B cell (primary cell): ENCODE measurements at regions not wholly inside any gene's neighbourhood (a gene's known extent, or its start where the extent isn't known, plus 50 kb on each side); places are given as distances from the start of the nearest gene placed in this dataset.

Experiments used
- ATAC-seq: fragments of 200-7000 bp; cut with Tn5 transposase; one replicate; pipeline ENCODE4 v1.10.0; 2021; ENCODE audit warnings: low read depth, mild to moderate bottlenecking, moderate number of reproducible peaks, moderate library complexity
- CTCF ChIA-PET: fragments of 350-600 bp; sonication (Branson Sonifier 250); formaldehyde crosslinking; loops from one replicate; lab custom pipeline; 2021; ENCODE audit warnings: antibody characterized with exemption, inconsistent platforms; lab: Charles Lee
- POLR2A ChIA-PET: fragments of 350-600 bp; sonication (Branson Sonifier 250); formaldehyde crosslinking; loops from one replicate; lab custom pipeline; 2021; ENCODE audit warnings: antibody characterized with exemption; lab: Charles Lee
- DNase-seq: peaks from one replicate; pipeline ENCODE4 v3.0.0; 2013
- H2AFZ ChIP-seq: 2 replicates; pipeline ENCODE4 v1.6.1; 2012; ENCODE audit warnings: mild to moderate bottlenecking, low read depth, low read length; ENCODE audit not compliant: insufficient read depth, poor library complexity, severe bottlenecking
- H3K27ac ChIP-seq, 2 donors: 1 replicate in 1 of 2; 2 replicates in 1 of 2; pipeline ENCODE4 v1.5.1; 2012 to 2013; ENCODE audit warnings: low read length in 2 of 2, mild to moderate bottlenecking in 2 of 2, moderate library complexity in 1 of 2
- H3K27me3 ChIP-seq, 4 experiments: fragments of 200-600 bp in 1 of 4; sonication (generic) in 1 of 4; replicated peaks in 1 of 4; 1 replicate in 2 of 4; 2 replicates in 2 of 4; pipeline versions ENCODE4 v1.6.1 to v1.7.0; 2013 to 2016; ENCODE audit warnings: low read length in 3 of 4, mild to moderate bottlenecking in 2 of 4, mixed read lengths in 1 of 4, moderate library complexity in 1 of 4; ENCODE audit not compliant: insufficient read depth in 4 of 4, control insufficient read depth in 3 of 4; ENCODE audit errors: control extremely low read depth in 1 of 4
- H3K36me3 ChIP-seq, 2 experiments: replicated peaks in 1 of 2; 1 replicate in 1 of 2; 2 replicates in 1 of 2; pipeline versions ENCODE4 v1.6.1 to v1.7.1; 2013; ENCODE audit warnings: low read length in 1 of 2; ENCODE audit not compliant: insufficient read depth in 2 of 2, control insufficient read depth in 1 of 2; ENCODE audit errors: control extremely low read depth in 1 of 2, extremely low read depth in 1 of 2
- H3K4me1 ChIP-seq, 2 donors: fragments of 200-600 bp in 1 of 2; sonication (generic) in 1 of 2; 1 replicate in 1 of 2; 2 replicates in 1 of 2; pipeline versions ENCODE4 v1.5.1 to v1.6.1; 2013 to 2017; ENCODE audit warnings: low read length in 2 of 2; ENCODE audit not compliant: control insufficient read depth in 2 of 2, insufficient read depth in 2 of 2
- H3K4me2 ChIP-seq: replicated peaks from 2 replicates; pipeline ENCODE3; 2012; ENCODE audit warnings: mild to moderate bottlenecking, low read depth, low read length; ENCODE audit not compliant: poor library complexity, severe bottlenecking
- H3K4me3 ChIP-seq, 5 experiments: fragments of 200-600 bp in 1 of 5; sonication (generic) in 1 of 5; 1 replicate in 3 of 5; 2 replicates in 2 of 5; pipeline versions ENCODE4 v1.5.1 to v1.7.0; 2011 to 2016; ENCODE audit warnings: low read length in 4 of 5, mild to moderate bottlenecking in 4 of 5, low read depth in 2 of 5, control low read depth in 1 of 5, moderate library complexity in 1 of 5; ENCODE audit not compliant: insufficient read depth in 1 of 5; ENCODE audit errors: control extremely low read depth in 1 of 5, extremely low read depth in 1 of 5
- H3K79me2 ChIP-seq: fragments of 200-600 bp; sonication (generic); one replicate; pipeline ENCODE4 v1.6.0; 2016; ENCODE audit warnings: low read length; ENCODE audit not compliant: control insufficient read depth, insufficient read depth
- H3K9ac ChIP-seq: fragments of 200-600 bp; sonication (generic); 2 replicates; pipeline ENCODE4 v1.6.1; 2017; ENCODE audit warnings: mild to moderate bottlenecking, low read length, moderate library complexity
- H3K9me3 ChIP-seq, 3 donors: one replicate each; pipeline versions ENCODE4 v1.6.1 to v1.7.1; 2013; ENCODE audit warnings: low read length in 2 of 3; ENCODE audit not compliant: control insufficient read depth in 2 of 3, insufficient read depth in 1 of 3; ENCODE audit errors: control extremely low read depth in 1 of 3
- H4K20me1 ChIP-seq: 2 replicates; pipeline ENCODE4 v1.6.0; 2012; ENCODE audit warnings: mild to moderate bottlenecking, low read length; ENCODE audit not compliant: insufficient read depth, control insufficient read depth, poor library complexity, severe bottlenecking
- H3K27ac Mint-ChIP-seq: one replicate; pipeline ENCODE4 v1.8.0; 2021; ENCODE audit warnings: mixed read lengths
- H3K27me3 Mint-ChIP-seq: one replicate; pipeline ENCODE4 v1.8.0; 2021; ENCODE audit warnings: mixed read lengths
- H3K4me1 Mint-ChIP-seq: one replicate; pipeline ENCODE4 v1.8.0; 2021; ENCODE audit warnings: mixed read lengths
- H3K4me3 Mint-ChIP-seq: one replicate; pipeline ENCODE4 v1.8.0; 2021; ENCODE audit warnings: mixed read lengths
- H3K9me3 Mint-ChIP-seq: one replicate; pipeline ENCODE4 v1.8.0; 2022; ENCODE audit warnings: mixed read lengths; ENCODE audit not compliant: insufficient read depth
- CTCF ChIP-seq: fragments of 200-600 bp; IDR thresholded peaks from one replicate; pipeline ENCODE4 v1.8.0; 2022; ENCODE audit warnings: antibody characterized with exemption, mild to moderate bottlenecking
- EZH2 ChIP-seq: IDR thresholded peaks from 2 replicates; pipeline ENCODE4 v1.6.1; 2012; ENCODE audit warnings: borderline replicate concordance, low read depth, mild to moderate bottlenecking, moderate library complexity, low read length; ENCODE audit not compliant: insufficient read depth, poor library complexity, severe bottlenecking
- WGBS: methylation state at CpG from one replicate; pipeline ENCODE4 v1.1.5; 2013; ENCODE audit warnings: missing lambda C conversion rate; ENCODE audit not compliant: insufficient coverage; 5-methylcytosine and 5-hydroxymethylcytosine counted together
- intact Hi-C: fragments of 100-400 bp; cut with micrococcal nuclease; formaldehyde crosslinking; loops from one replicate; pipeline ENCODE4 v1.10.0; 2022

- Histone ChIP-seq H4K20me1 (no peaks in the 10 kb centered on the region), H3K9ac (no peak overlapping the region), H3K4me1 (no peaks in the 10 kb centered on the region), H2AFZ (no peak overlapping the region), H3K27ac (no peak overlapping the region), H3K36me3 (no peaks in the 10 kb centered on the region), H3K79me2 (no peaks in the 10 kb centered on the region), H3K4me2 (no peak overlapping the region), H3K4me3 (no peak overlapping the region), H3K27me3 (no peaks in the 10 kb centered on the region), H3K9me3 (peaks cover 0 to 1% (median 0%) of the 10 kb centered on the region in 3 donors)
- Mint-ChIP-seq H3K27ac (no peak overlapping the region), H3K4me1 (no peaks in the 10 kb centered on the region), H3K9me3 (no peaks in the 10 kb centered on the region), H3K4me3 (no peak overlapping the region), H3K27me3 (no peaks in the 10 kb centered on the region)
- no peak for DNase-seq
- intact Hi-C loops, result no loop called here
- CTCF ChIA-PET, result no interaction called here
- no peak for TF ChIP-seq CTCF
- no peak for TF ChIP-seq EZH2
- no peak for ATAC-seq
- POLR2A ChIA-PET, result no interaction called here
- no CpG with 5 or more reads among the region's 1 CpG for WGBS
Measured at GRCh38 chr11:116294630-116295029, 478.2 kb downstream of the BUD13 start.

- Mint-ChIP-seq H3K4me3 (no peak overlapping the region), H3K27me3 (no peaks in the 10 kb centered on the region), H3K27ac (no peak overlapping the region), H3K4me1 (no peaks in the 10 kb centered on the region), H3K9me3 (no peaks in the 10 kb centered on the region)
- TF ChIP-seq CTCF (no peak), EZH2 (no peak)
- ATAC-seq (no peak), DNase-seq (no peak)
- H3K27ac ChIP-seq, result no peak overlapping the region
- peaks cover 0 to 3% (median 0%) of the 10 kb centered on the region in 4 experiments for H3K27me3 ChIP-seq
- CTCF ChIA-PET, result no interaction called here
- POLR2A ChIA-PET, result no interaction called here
- H3K36me3 ChIP-seq, result no peaks in the 10 kb centered on the region
- intact Hi-C loops, result no loop called here
- 56% methylated on average over 1 of the region's 1 CpG for WGBS
- no peaks in the 10 kb centered on the region for H3K79me2 ChIP-seq
- H4K20me1 ChIP-seq, result no peaks in the 10 kb centered on the region
- no peaks in the 10 kb centered on the region for H3K4me1 ChIP-seq
- H3K9me3 ChIP-seq, result peaks cover 0 to 5% (median 0%) of the 10 kb centered on the region in 3 donors
- no peak overlapping the region for H3K9ac ChIP-seq
- no peak overlapping the region for H3K4me3 ChIP-seq
- no peak overlapping the region for H2AFZ ChIP-seq
- no peak overlapping the region for H3K4me2 ChIP-seq
Measured at GRCh38 chr11:116287866-116288265, 484.9 kb downstream of the BUD13 start.
